PFSK-1 (cell line): ENCODE measurements at regions not wholly inside any gene's neighbourhood (a gene's known extent, or its start where the extent isn't known, plus 50 kb on each side); places are given as distances from the start of the nearest gene placed in this dataset.

ENCODE experiments used
- FOXP2 ChIP-seq: optimal IDR thresholded peaks from 2 replicates; pipeline ENCODE3; 2011; ENCODE audit warnings: borderline replicate concordance, control low read depth, inconsistent platforms; ENCODE audit not compliant: insufficient read depth; ENCODE audit errors: extremely low read length, extremely low read depth
- POLR2AphosphoS5 ChIP-seq: IDR thresholded peaks from 2 replicates; pipeline ENCODE4 v1.6.1; 2012; ENCODE audit warnings: low read depth, mild to moderate bottlenecking, control low read depth, low read length, moderate library complexity
- REST ChIP-seq, 2 experiments: IDR thresholded peaks; 2 replicates each; pipeline versions ENCODE4 v1.6.1 to v1.8.0; 2011 to 2012; ENCODE audit warnings: low read depth in 2 of 2, low read length in 2 of 2, control low read depth in 1 of 2, inconsistent platforms in 1 of 2, mild to moderate bottlenecking in 1 of 2, moderate library complexity in 1 of 2; ENCODE audit not compliant: insufficient read depth in 1 of 2
- SIN3A ChIP-seq: IDR thresholded peaks from 2 replicates; pipeline ENCODE4 v1.6.1; 2012; ENCODE audit warnings: mild to moderate bottlenecking, low read length, moderate library complexity, borderline replicate concordance; ENCODE audit not compliant: insufficient read depth
- TAF1 ChIP-seq: IDR thresholded peaks from 2 replicates; pipeline ENCODE4 v1.6.1; 2012; ENCODE audit warnings: low read length, control low read depth, borderline replicate concordance; ENCODE audit not compliant: insufficient read depth

GRCh38 chr10:111370101-111370500 is 293.3 kb downstream of the ADRA2A start:
- TF ChIP-seq REST (IDR thresholded peaks at IDR 0.05; ENCODE audit: insufficient read depth in 1 of 2, low read depth in 2 of 2, low read length in 2 of 2): no peak
- TF ChIP-seq TAF1: no peak
- TF ChIP-seq FOXP2: no peak
- TF ChIP-seq POLR2AphosphoS5: no peak
- TF ChIP-seq SIN3A: no peak

- no peak for TF ChIP-seq POLR2AphosphoS5
- no peak for TF ChIP-seq REST (IDR thresholded peaks at IDR 0.05; ENCODE audit: insufficient read depth in 1 of 2, low read depth in 2 of 2, low read length in 2 of 2)
- no peak for TF ChIP-seq FOXP2
- no peak for TF ChIP-seq SIN3A
- TF ChIP-seq TAF1: no peak
Measured at GRCh38 chr10:111373696-111374095, 296.9 kb downstream of the ADRA2A start.

- no peak for TF ChIP-seq SIN3A
- no peak for TF ChIP-seq REST (IDR thresholded peaks at IDR 0.05; ENCODE audit: insufficient read depth in 1 of 2, low read depth in 2 of 2, low read length in 2 of 2)
Measured at GRCh38 chr10:111379534-111380187, 302.8 kb downstream of the ADRA2A start.

- TF ChIP-seq POLR2AphosphoS5: no peak
- no peak for TF ChIP-seq SIN3A
- no peak for TF ChIP-seq REST (IDR thresholded peaks at IDR 0.05; ENCODE audit: insufficient read depth in 1 of 2, low read depth in 2 of 2, low read length in 2 of 2)
- TF ChIP-seq FOXP2: no peak
- TF ChIP-seq TAF1: no peak
Measured at GRCh38 chr10:111384556-111384955, 307.7 kb downstream of the ADRA2A start.

GRCh38 chr10:111390813-111391563 is 314.2 kb downstream of the ADRA2A start:
- TF ChIP-seq TAF1: no peak
- no peak for TF ChIP-seq SIN3A
- no peak for TF ChIP-seq POLR2AphosphoS5
- no peak for TF ChIP-seq REST (IDR thresholded peaks at IDR 0.05; ENCODE audit: insufficient read depth in 1 of 2, low read depth in 2 of 2, low read length in 2 of 2)
- TF ChIP-seq FOXP2: no peak
